Fibroblast of lung (primary cell): ENCODE measurements at regions not wholly inside any gene's neighbourhood (a gene's known extent, or its start where the extent isn't known, plus 50 kb on each side); places are given as distances from the start of the nearest gene placed in this dataset.

Source experiments
- DNase-seq, 2 donors: peaks; one replicate each; pipeline versions ENCODE4 v3.0.0 to v3.0.0-alpha.2; 2010; ENCODE audit warnings: low read depth in 2 of 2
- H2AFZ ChIP-seq: 2 replicates; pipeline ENCODE4 v1.5.1; 2012; ENCODE audit warnings: low read length, control low read depth, inconsistent platforms
- H3K27ac ChIP-seq: 2 replicates; pipeline ENCODE4 v1.5.1; 2011; ENCODE audit warnings: low read length, control low read depth; ENCODE audit not compliant: insufficient read depth
- H3K27me3 ChIP-seq: 2 replicates; pipeline ENCODE4 v1.5.1; 2011; ENCODE audit warnings: mild to moderate bottlenecking, low read length; ENCODE audit not compliant: control insufficient read depth, insufficient read depth
- H3K36me3 ChIP-seq: 2 replicates; pipeline ENCODE4 v1.5.1; 2011; ENCODE audit warnings: low read length; ENCODE audit not compliant: control insufficient read depth, insufficient read depth
- H3K4me1 ChIP-seq: 2 replicates; pipeline ENCODE4 v1.5.1; 2011; ENCODE audit warnings: low read length; ENCODE audit not compliant: control insufficient read depth, insufficient read depth; ENCODE audit errors: extremely low read depth
- H3K4me2 ChIP-seq: 2 replicates; pipeline ENCODE4 v1.5.1; 2011; ENCODE audit warnings: low read length, control low read depth; ENCODE audit not compliant: insufficient read depth; ENCODE audit errors: extremely low read depth
- H3K4me3 ChIP-seq, 4 experiments: fragments of 200-600 bp in 1 of 4; sonication (generic) in 1 of 4; replicated peaks in 1 of 4; 2 replicates each; pipeline ENCODE4 v1.5.1; 2011 to 2016; ENCODE audit warnings: low read length in 4 of 4, low read depth in 3 of 4, mild to moderate bottlenecking in 3 of 4, control low read depth in 2 of 4, inconsistent platforms in 1 of 4, mixed read lengths in 1 of 4; ENCODE audit not compliant: insufficient read depth in 1 of 4; ENCODE audit errors: control extremely low read depth in 1 of 4
- H3K79me2 ChIP-seq: 2 replicates; pipeline ENCODE4 v1.5.1; 2012; ENCODE audit warnings: mild to moderate bottlenecking, low read length, inconsistent platforms; ENCODE audit not compliant: control insufficient read depth, insufficient read depth
- H3K9ac ChIP-seq: 2 replicates; pipeline ENCODE4 v1.5.1; 2011; ENCODE audit warnings: mild to moderate bottlenecking, low read length, control low read depth; ENCODE audit not compliant: insufficient read depth
- H3K9me3 ChIP-seq: 2 replicates; pipeline ENCODE4 v1.5.1; 2012; ENCODE audit warnings: low read depth, low read length; ENCODE audit not compliant: control insufficient read depth, insufficient read depth
- H4K20me1 ChIP-seq: 2 replicates; pipeline ENCODE4 v1.5.1; 2011; ENCODE audit warnings: low read length; ENCODE audit not compliant: control insufficient read depth, insufficient read depth; ENCODE audit errors: extremely low read depth
- CTCF ChIP-seq, 2 donors: IDR thresholded peaks in 1 of 2; conservative IDR thresholded peaks in 1 of 2; 1 replicate in 1 of 2; 2 replicates in 1 of 2; pipeline ENCODE4 v1.5.1; 2011 to 2012; ENCODE audit warnings: low read length in 2 of 2, control low read depth in 1 of 2, inconsistent platforms in 1 of 2, low read depth in 1 of 2, mild to moderate bottlenecking in 1 of 2
- EZH2 ChIP-seq: IDR thresholded peaks from 2 replicates; pipeline ENCODE4 v1.5.1; 2012; ENCODE audit warnings: low read length, control low read depth, mild to moderate bottlenecking; ENCODE audit errors: missing control alignments

DNA sequence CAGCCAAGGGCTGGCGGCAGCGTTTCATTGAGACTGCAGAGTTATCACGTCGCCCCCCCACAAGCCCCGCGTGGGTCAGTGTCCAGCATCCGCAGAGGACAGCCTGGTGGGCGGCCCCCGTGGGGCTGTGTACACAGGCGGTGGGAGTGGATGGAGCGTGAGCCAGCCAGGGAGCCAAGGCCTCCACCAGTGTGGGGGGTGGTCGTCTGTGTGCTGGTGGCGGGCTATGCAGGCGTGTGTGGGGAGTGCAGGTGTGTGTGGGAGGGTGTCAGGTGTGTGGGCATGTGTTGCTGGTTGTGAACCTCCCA, 56.5 kb upstream of the NKX1-1 start:
- no peak overlapping the region for H3K27ac ChIP-seq
- no peak for TF ChIP-seq CTCF (conservative IDR thresholded peaks at IDR 0.05 in 1 of 2, IDR thresholded peaks at IDR 0.05 in 1 of 2; ENCODE audit: low read depth in 1 of 2, low read length in 2 of 2)
- TF ChIP-seq EZH2, result no peak
- no peak overlapping the region for H3K4me3 ChIP-seq
- no peak overlapping the region for H3K4me2 ChIP-seq
- H3K9ac ChIP-seq, result no peak overlapping the region
- H4K20me1 ChIP-seq, result no peaks in the 10 kb centered on the region
- no peaks in the 10 kb centered on the region for H3K36me3 ChIP-seq
- H3K4me1 ChIP-seq, result no peaks in the 10 kb centered on the region
- no peak overlapping the region for H2AFZ ChIP-seq
- no peak for DNase-seq
- no peaks in the 10 kb centered on the region for H3K9me3 ChIP-seq
- H3K27me3 ChIP-seq, result peaks cover 7% of the 10 kb centered on the region
- no peaks in the 10 kb centered on the region for H3K79me2 ChIP-seq

GRCh38 chr4:1462009-1462767, 55.9 kb upstream of the NKX1-1 start:
- H3K27ac ChIP-seq, result no peak overlapping the region
- H3K79me2 ChIP-seq, result no peaks in the 10 kb centered on the region
- no peaks in the 10 kb centered on the region for H3K36me3 ChIP-seq
- no peaks in the 10 kb centered on the region for H3K9me3 ChIP-seq
- H3K27me3 ChIP-seq, result peaks cover 7% of the 10 kb centered on the region
- TF ChIP-seq EZH2 (no peak), CTCF (conservative IDR thresholded peaks at IDR 0.05 in 1 of 2, IDR thresholded peaks at IDR 0.05 in 1 of 2; ENCODE audit: low read depth in 1 of 2, low read length in 2 of 2) (no peak)
- no peak overlapping the region for H3K4me3 ChIP-seq
- no peak overlapping the region for H3K9ac ChIP-seq
- H3K4me2 ChIP-seq, result no peak overlapping the region
- H4K20me1 ChIP-seq, result no peaks in the 10 kb centered on the region
- no peak overlapping the region for H2AFZ ChIP-seq
- no peak for DNase-seq
- no peaks in the 10 kb centered on the region for H3K4me1 ChIP-seq

DNA sequence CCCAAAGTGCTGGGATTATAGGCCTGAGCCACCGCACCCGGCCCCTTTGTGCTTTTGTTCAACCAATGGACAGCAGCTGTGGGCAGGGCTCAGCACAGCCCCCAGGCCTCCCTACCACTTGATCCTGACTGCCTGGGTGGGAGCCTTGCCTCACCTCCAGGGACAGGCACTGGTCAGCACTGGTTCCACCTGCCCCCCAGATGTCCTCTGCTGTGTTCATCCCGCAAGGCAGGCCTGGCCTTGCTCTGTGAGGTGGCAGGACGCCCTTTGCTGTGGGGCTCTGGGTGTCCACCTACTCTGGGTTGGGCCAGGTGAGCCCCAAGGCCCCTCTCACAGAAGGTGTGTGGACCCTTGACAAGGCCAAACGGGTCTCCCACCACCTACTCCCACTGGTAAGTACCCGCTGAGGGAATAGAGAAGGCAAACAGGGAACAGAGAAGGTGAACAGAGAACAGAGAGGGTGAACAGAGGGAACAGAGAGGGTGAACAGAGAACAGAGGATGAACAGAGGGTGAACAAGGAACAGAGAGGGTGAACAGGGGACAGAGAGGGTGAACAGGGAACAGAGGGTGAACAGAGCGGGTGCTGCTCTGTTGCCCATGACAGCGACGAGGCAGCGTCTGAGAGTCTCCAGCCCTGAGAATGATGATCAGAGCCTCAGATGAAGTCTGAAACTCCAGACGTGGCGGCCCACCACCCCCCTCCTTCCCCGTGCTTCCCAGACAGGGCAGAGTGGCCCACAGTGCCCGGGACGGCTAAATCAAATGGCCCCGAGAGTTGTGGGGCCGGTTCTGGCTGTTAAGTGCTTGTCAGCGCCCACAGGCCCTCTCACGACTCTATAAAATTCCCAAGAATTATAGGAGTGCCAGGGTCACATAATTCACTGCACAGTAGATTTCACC, 55.0 kb upstream of the NKX1-1 start:
- no peaks in the 10 kb centered on the region for H3K9me3 ChIP-seq
- H3K36me3 ChIP-seq, result no peaks in the 10 kb centered on the region
- no peaks in the 10 kb centered on the region for H3K4me1 ChIP-seq
- H3K4me2 ChIP-seq, result no peak overlapping the region
- no peak overlapping the region for H2AFZ ChIP-seq
- no peaks in the 10 kb centered on the region for H4K20me1 ChIP-seq
- no peak overlapping the region for H3K9ac ChIP-seq
- no peaks in the 10 kb centered on the region for H3K79me2 ChIP-seq
- no peak for DNase-seq
- H3K4me3 ChIP-seq, result no peak overlapping the region
- no peak for TF ChIP-seq EZH2
- no peak for TF ChIP-seq CTCF (conservative IDR thresholded peaks at IDR 0.05 in 1 of 2, IDR thresholded peaks at IDR 0.05 in 1 of 2; ENCODE audit: low read depth in 1 of 2, low read length in 2 of 2)
- H3K27ac ChIP-seq, result no peak overlapping the region
- H3K27me3 ChIP-seq, result peaks cover 7% of the 10 kb centered on the region
